ENCODE measurements at regions not wholly inside any gene's neighbourhood (a gene's known extent, or its start where the extent isn't known, plus 50 kb on each side); places are given as distances from the start of the nearest gene placed in this dataset.

- H3K4me2 ChIP-seq (ENCODE audit: insufficient read depth, low read length) = no peak overlapping the region
- no peaks in the 10 kb centered on the region for H4K20me1 ChIP-seq (replicated peaks; ENCODE audit: control insufficient read depth, extremely low read depth, insufficient read depth, low read length)
- POLR2A ChIA-PET = no interaction called here
- no peak overlapping the region for H3K4me3 ChIP-seq (replicated peaks in 1 of 3; ENCODE audit: insufficient read depth in 1 of 3, low read depth in 1 of 3, low read length in 3 of 3)
- no peaks in the 10 kb centered on the region for H3K27me3 ChIP-seq (ENCODE audit: control insufficient read depth in 2 of 2, insufficient read depth in 2 of 2, low read length in 2 of 2)
- TF ChIP-seq POLR2AphosphoS5 (IDR thresholded peaks at IDR 0.05; ENCODE audit: insufficient read depth, low read depth, low read length) (no peak), MYC (IDR thresholded peaks at IDR 0.05; ENCODE audit: low read depth, low read length) (no peak), JUN (IDR thresholded peaks at IDR 0.05; ENCODE audit: borderline replicate concordance, insufficient read depth, insufficient read length, low read depth) (no peak), EZH2 (IDR thresholded peaks at IDR 0.05; ENCODE audit: borderline replicate concordance, low read depth, low read length, severe bottlenecking) (no peak)
- H3K4me1 ChIP-seq (ENCODE audit: control insufficient read depth, extremely low read depth, insufficient read depth, low read length) = no peaks in the 10 kb centered on the region
- no peaks in the 10 kb centered on the region for H3K9me1 ChIP-seq (replicated peaks; ENCODE audit: control insufficient read depth, extremely low read depth, insufficient read depth, low read length)
- intact Hi-C loops (cut with micrococcal nuclease) (no loop called here), dilution Hi-C loops (cut with MboI; ENCODE audit: extremely low pct_ligation_motif_present, low sequenced_read_pairs) (no loop called here)
- DNase-seq (ENCODE audit: low read depth, low spot score) (no peak), FAIRE-seq (no peak)
- H3K36me3 ChIP-seq (ENCODE audit: control insufficient read depth in 2 of 2, extremely low read depth in 1 of 2, insufficient read depth in 2 of 2, low read length in 2 of 2) = no peaks in the 10 kb centered on the region
- no peaks in the 10 kb centered on the region for H3K79me2 ChIP-seq (ENCODE audit: control insufficient read depth, insufficient read depth, low read length)
- no TSS peak for BruUV-seq (replicated peaks)
- CTCF ChIA-PET = no interaction called here
- H3K9ac ChIP-seq (replicated peaks; ENCODE audit: extremely low read depth, insufficient read depth, low read length) = no peak overlapping the region
- H3K9me3 ChIP-seq (replicated peaks; ENCODE audit: control insufficient read depth, insufficient read depth, low read length) = no peaks in the 10 kb centered on the region
- no peak overlapping the region for H3K27ac ChIP-seq (ENCODE audit: insufficient read depth, low read depth, low read length)
- H2AFZ ChIP-seq (ENCODE audit: low read depth, low read length) = no peak overlapping the region
Observed at GRCh38 chr5:101067429-101067828, 164.3 kb upstream of the ST8SIA4 start.

- Histone ChIP-seq H3K9ac (replicated peaks; ENCODE audit: extremely low read depth, insufficient read depth, low read length) (no peak overlapping the region), H3K36me3 (ENCODE audit: control insufficient read depth in 2 of 2, extremely low read depth in 1 of 2, insufficient read depth in 2 of 2, low read length in 2 of 2) (no peaks in the 10 kb centered on the region), H3K27me3 (ENCODE audit: control insufficient read depth in 2 of 2, insufficient read depth in 2 of 2, low read length in 2 of 2) (no peaks in the 10 kb centered on the region), H3K4me3 (replicated peaks in 1 of 3; ENCODE audit: insufficient read depth in 1 of 3, low read depth in 1 of 3, low read length in 3 of 3) (no peak overlapping the region), H3K27ac (ENCODE audit: insufficient read depth, low read depth, low read length) (no peak overlapping the region), H2AFZ (ENCODE audit: low read depth, low read length) (no peak overlapping the region), H4K20me1 (replicated peaks; ENCODE audit: control insufficient read depth, extremely low read depth, insufficient read depth, low read length) (no peaks in the 10 kb centered on the region), H3K9me3 (replicated peaks; ENCODE audit: control insufficient read depth, insufficient read depth, low read length) (no peaks in the 10 kb centered on the region), H3K9me1 (replicated peaks; ENCODE audit: control insufficient read depth, extremely low read depth, insufficient read depth, low read length) (no peaks in the 10 kb centered on the region), H3K79me2 (ENCODE audit: control insufficient read depth, insufficient read depth, low read length) (no peaks in the 10 kb centered on the region), H3K4me1 (ENCODE audit: control insufficient read depth, extremely low read depth, insufficient read depth, low read length) (no peaks in the 10 kb centered on the region), H3K4me2 (ENCODE audit: insufficient read depth, low read length) (no peak overlapping the region)
- no TSS peak for BruUV-seq (replicated peaks)
- TF ChIP-seq POLR2A (IDR thresholded peaks at IDR 0.05; ENCODE audit: low read depth, low read length) (no peak), POLR2AphosphoS5 (IDR thresholded peaks at IDR 0.05; ENCODE audit: insufficient read depth, low read depth, low read length) (no peak), EZH2 (IDR thresholded peaks at IDR 0.05; ENCODE audit: borderline replicate concordance, low read depth, low read length, severe bottlenecking) (no peak), MYC (IDR thresholded peaks at IDR 0.05; ENCODE audit: low read depth, low read length) (no peak), JUN (IDR thresholded peaks at IDR 0.05; ENCODE audit: borderline replicate concordance, insufficient read depth, insufficient read length, low read depth) (no peak), FOS (IDR thresholded peaks at IDR 0.05; ENCODE audit: borderline replicate concordance, insufficient read depth, low read length) (no peak), CTCF (IDR thresholded peaks at IDR 0.05; ENCODE audit: extremely low read depth in 1 of 2, insufficient read depth in 1 of 2, low read depth in 1 of 2, low read length in 2 of 2) (no peak), MAX (IDR thresholded peaks at IDR 0.05; ENCODE audit: insufficient read depth, insufficient read length) (no peak), GATA2 (IDR thresholded peaks at IDR 0.05; ENCODE audit: insufficient read depth, insufficient read length, low read depth, low read length) (no peak)
- DNase-seq (ENCODE audit: low read depth, low spot score) (no peak), FAIRE-seq (no peak)
- POLR2A ChIA-PET = no interaction called here
- dilution Hi-C loops (cut with MboI; ENCODE audit: extremely low pct_ligation_motif_present, low sequenced_read_pairs) = no loop called here
- intact Hi-C loops (cut with micrococcal nuclease) = no loop called here
- CTCF ChIA-PET = no interaction called here
Observed at GRCh38 chr5:101062902-101063301, 159.8 kb upstream of the ST8SIA4 start.
